HG03442 (cell line): ENCODE measurements at regions not wholly inside any gene's neighbourhood (a gene's known extent, or its start where the extent isn't known, plus 50 kb on each side); places are given as distances from the start of the nearest gene placed in this dataset.
"Not testable (repeated sequence)": the region's sequence is repeated elsewhere in the genome, so short reads cannot be mapped to it uniquely, and the experiment has no call there.

Experiments
- ATAC-seq: cut with Tn5 transposase; IDR thresholded peaks from one replicate; pipeline ENCODE4 v1.9.1; 2021; ENCODE audit warnings: mild to moderate bottlenecking, moderate library complexity; ENCODE audit not compliant: unreplicated experiment

- no peak for ATAC-seq
Observed at GRCh38 chr4:169934794-169935429, 91.3 kb downstream of the MFAP3L start.

- ATAC-seq = no peak
Observed at GRCh38 chr4:169933531-169933930, 92.7 kb downstream of the MFAP3L start.

GRCh38 chr4:169931964-169932363 is 94.2 kb downstream of the MFAP3L start:
- ATAC-seq = no peak

- ATAC-seq = not testable (repeated sequence)
Observed at GRCh38 chr4:169930755-169931154, 95.4 kb downstream of the MFAP3L start.

- no peak for ATAC-seq
Observed at GRCh38 chr4:169927280-169927679, 98.9 kb downstream of the MFAP3L start.

GRCh38 chr4:169925678-169926077 is 100.5 kb downstream of the MFAP3L start:
- ATAC-seq = no peak

GRCh38 chr4:169922632-169923276 is 103.4 kb downstream of the MFAP3L start:
- no peak for ATAC-seq

- no peak for ATAC-seq
Observed at GRCh38 chr4:169921732-169922131, 104.5 kb downstream of the MFAP3L start.

- ATAC-seq = no peak
Observed at GRCh38 chr4:169921237-169921636, 105.0 kb downstream of the MFAP3L start.

GRCh38 chr4:169919194-169920124 is 106.7 kb downstream of the MFAP3L start:
- not testable (repeated sequence) for ATAC-seq

- ATAC-seq = no peak
Observed at GRCh38 chr4:169915545-169915944, 110.7 kb downstream of the MFAP3L start.

- ATAC-seq = no peak
Observed at GRCh38 chr4:169914866-169915265, 111.3 kb downstream of the MFAP3L start.

GRCh38 chr4:169912996-169913395 is 113.2 kb downstream of the MFAP3L start:
- no peak for ATAC-seq

GRCh38 chr4:169909897-169910296 is 116.3 kb downstream of the MFAP3L start:
- ATAC-seq = no peak

- no peak for ATAC-seq
Observed at GRCh38 chr4:169909479-169909878, 116.7 kb downstream of the MFAP3L start.

GRCh38 chr4:169907705-169908104 is 118.5 kb downstream of the MFAP3L start:
- no peak for ATAC-seq

GRCh38 chr4:169906821-169907220 is 119.4 kb downstream of the MFAP3L start:
- no peak for ATAC-seq

- no peak for ATAC-seq
Observed at GRCh38 chr4:169906104-169906503, 120.1 kb downstream of the MFAP3L start.

GRCh38 chr4:169902658-169903345 is 123.4 kb downstream of the MFAP3L start:
- ATAC-seq = no peak

- ATAC-seq = no peak
Observed at GRCh38 chr4:169900241-169900845, 125.9 kb downstream of the MFAP3L start.

GRCh38 chr4:169899295-169899694 is 126.9 kb downstream of the MFAP3L start:
- ATAC-seq = no peak
